ENCODE measurements at regions not wholly inside any gene's neighbourhood (a gene's known extent, or its start where the extent isn't known, plus 50 kb on each side); places are given as distances from the start of the nearest gene placed in this dataset.

DNA sequence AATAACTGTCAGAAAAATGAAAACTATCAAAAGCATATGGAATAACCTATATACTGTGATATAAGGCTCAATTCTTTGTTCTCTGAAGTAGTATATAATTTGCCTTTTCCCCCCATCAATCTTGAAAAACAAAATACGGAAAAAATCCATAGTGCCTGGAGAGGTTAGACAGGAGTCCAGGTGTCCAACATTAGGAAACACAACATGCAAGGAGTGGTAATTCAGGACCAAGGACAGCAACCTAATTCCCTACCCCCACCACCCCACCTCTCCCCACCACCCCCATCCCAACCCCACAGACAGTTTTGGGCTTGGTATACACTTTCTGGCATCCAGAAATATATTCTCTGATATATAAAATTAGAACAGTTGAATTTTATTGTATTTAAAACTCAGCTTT is 55.1 kb upstream of the SLC25A26 start:
- no peak for DNase-seq (ENCODE audit: low read depth, low spot score)

DNA sequence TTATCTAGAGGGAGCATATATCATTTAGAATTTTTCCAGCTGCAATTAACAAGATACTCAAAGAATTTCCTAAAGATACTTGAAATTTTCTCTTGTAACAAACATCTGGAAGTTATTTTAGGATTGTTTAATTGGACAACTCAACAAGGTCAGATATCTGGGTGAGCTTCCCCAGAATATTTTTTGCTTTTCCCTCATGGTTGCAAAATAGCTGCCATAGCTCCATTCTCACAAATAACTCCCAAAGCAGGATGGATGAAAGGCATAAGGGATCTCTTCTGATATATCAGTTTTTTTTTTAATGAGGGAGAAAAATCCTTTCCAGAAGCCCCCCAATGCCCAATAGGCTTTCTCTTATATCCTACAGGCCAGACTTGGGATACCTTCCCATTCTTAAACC is 56.6 kb upstream of the SLC25A26 start:
- DNase-seq (ENCODE audit: low read depth, low spot score), result no peak

DNA sequence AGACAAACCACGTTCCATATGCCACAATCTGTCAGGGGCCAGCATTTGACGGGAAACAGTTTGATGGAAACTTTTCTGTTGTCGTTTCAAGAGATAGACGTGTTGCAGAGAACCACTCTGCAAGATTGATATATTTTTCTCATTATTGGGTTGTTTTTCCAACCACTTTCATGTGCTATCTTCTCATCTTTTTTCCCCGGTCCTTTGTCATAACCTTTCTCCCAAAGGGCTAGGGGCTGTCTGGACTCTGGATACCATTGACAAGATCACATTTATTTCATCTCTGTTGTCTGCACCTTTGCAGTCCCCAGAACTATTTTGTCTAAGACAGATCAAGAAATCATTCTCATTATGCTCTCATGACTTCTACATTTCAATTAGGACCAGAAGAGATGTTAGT is 57.6 kb upstream of the SLC25A26 start:
- DNase-seq (ENCODE audit: low read depth, low spot score), result no peak

DNA sequence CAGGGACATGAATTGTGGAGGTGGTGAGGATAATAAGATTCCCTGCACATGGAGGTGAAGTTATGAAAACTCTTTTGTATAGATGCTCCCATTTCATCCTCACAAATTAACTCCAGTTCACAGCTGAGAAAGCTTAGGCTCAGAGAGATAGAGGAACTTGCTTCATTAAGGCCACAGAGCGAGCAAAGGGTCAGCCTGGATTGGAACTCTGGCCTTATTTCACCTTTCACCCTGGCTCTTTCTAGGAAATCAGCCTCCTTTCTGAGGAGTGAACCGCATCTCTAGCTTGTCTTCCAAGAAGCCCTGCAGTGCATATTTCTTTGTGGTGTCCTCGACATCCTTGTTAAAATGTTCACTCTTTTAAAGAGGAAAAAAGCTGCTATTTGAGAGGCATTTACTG is 58.0 kb upstream of the SLC25A26 start:
- no peak for DNase-seq (ENCODE audit: low read depth, low spot score)

DNA sequence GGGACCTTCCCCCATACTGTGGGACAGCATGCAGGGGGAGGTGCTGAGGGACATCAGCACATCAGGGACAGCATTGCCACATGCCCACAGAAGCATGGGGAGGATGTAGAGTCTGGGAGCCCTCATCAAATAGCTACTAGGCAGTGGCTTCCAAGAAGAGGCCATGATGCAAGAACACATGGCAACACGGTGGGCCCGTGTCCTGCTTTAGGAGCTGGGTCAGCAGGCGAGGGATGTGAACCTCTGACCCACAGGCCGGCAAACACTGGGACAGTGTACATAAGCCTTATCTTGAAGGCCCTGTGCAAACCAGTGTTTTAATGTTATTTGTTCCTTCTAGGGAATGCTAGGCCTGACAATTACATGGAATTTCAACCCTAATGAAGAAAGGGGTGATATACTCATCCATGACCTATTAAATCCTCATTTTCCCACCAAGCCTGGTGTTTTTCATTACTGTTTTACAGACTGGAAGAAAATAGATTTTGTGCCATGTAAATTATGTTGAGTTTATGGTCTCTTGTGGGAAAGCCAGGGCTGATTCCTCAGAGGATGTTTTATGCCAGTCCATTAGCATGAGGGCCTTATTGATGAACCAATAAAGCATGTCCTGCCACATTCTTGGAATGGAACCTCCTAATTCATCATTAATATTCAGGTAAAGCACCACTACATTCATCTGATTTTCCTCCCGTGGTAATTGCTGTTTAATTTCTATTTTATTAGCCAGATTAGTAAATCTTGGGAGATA is 61.7 kb upstream of the SLC25A26 start:
- no peak for DNase-seq (ENCODE audit: low read depth, low spot score)

DNA sequence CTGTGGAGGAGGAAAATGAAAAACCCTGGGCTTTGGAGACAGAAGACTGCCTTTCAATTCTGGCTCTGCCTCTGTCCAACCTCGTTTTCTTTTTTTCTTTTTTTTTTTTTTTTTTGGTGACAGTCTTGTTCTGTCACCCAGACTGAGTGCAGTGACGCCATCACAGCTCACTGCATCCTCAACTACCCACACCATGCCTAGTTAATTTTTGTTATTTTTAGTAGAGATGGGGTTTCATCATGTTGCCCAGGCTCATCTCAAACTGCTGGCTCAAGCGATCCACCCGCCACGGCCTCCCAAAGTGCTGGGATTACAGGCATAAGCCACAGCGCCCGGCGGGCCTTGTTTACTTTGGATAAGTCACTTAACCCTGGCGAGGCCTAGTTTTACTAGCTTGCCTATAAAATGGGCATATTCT is 66.3 kb upstream of the SLC25A26 start:
- DNase-seq (ENCODE audit: low read depth, low spot score), result no peak

DNA sequence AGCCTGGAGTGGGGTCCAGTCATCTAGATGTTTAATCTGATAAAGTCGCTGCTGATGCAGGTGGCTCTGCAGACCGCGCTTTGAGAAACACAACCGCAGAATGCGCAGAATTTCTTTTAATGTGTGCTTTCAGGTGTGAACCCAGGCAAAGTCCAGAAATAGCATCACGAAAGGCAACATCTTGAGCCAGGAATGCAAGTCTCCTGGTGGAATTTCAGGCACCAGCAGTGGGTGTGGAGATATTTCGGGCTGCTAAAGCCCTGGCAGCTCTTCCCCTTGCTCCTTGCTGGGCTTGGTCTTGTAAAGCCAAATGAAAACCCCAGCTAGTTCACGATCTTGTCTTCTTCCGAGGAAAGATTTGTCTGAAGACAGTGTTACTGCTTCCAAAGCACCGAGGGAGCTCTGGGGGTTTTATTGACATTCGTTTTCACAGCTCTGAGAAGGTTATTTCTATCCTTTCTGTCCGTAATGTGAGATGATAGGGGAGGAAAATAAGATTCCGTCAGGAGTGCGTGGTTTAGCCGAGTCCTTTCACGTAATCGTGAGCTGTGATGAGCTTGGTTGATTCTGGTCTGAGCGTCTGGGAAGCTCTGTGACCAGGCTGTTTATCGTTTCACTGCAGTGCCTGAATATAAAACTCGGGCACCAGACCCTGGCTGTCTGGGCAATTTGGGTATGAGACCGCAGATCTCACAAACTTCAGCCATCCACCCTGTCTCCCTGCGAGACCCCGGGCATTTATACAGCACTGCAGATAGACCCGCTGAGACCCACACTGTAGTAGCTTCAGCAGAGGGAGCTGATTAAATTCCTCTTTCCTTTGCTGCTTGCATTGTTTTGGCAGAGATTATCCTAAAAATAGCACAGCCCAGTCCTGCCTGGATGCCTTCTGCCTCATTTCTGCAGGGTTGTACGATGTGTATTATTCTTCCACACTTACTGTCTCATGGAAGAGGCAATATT is 67.0 kb upstream of the SLC25A26 start:
- DNase-seq (ENCODE audit: low read depth, low spot score), result no peak

DNA sequence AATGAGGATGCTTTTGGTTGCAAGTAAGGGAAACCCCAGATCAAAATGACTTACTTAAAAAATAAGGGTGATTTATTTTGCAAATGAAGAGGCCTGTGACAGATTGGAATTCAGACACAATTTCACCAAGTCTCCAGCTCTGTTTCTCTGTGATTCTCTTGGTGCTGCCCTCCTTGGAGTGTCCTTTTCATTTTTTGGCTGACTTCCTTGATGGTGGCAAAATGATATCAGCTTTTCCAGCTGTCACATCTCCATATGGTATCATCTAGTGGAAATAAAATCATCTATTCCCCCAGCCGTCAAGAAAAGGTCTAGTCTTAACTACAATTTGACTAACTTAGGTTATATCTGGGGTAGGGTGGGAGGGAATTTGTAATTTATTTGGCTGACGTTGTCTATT is 68.5 kb upstream of the SLC25A26 start:
- DNase-seq (ENCODE audit: low read depth, low spot score), result no peak

DNA sequence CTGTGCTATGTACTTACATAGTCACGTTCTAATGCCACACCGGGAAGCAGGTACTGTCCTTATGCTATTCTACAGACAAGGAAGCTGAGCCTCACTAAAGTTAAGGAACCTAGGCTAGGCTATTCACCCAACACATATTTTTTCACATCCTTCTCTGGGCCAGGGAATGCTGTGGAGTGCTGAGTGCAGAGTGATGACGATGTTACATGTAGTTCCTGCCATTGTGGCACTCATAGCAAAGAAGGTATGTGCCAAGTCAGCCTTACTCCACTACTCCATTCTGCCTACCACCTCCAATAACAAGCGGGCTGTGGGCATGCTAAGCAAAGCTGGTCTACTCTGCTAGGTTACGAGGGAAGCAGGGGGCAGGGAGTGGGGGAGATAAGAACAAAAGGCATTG is 69.8 kb upstream of the SLC25A26 start:
- no peak for DNase-seq (ENCODE audit: low read depth, low spot score)

DNA sequence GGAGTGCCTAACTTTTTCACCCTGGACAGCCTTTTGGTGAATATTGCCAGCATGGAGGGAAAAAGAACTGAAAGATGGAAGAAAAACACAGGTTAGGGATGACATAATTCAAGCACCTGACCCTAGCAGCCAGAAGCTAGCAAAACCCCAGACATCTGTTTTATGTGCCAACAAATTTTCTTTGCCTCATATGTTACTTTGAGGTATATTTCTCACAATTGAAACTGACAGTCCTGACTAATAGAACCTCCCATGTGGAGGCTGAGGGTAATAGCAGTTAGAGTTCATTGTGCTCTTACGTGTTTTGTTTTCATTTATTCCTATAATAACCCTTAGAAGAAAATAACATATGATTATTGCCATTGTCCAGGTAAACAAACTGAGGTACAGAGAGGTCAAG is 71.5 kb upstream of the SLC25A26 start:
- no peak for DNase-seq (ENCODE audit: low read depth, low spot score)

DNA sequence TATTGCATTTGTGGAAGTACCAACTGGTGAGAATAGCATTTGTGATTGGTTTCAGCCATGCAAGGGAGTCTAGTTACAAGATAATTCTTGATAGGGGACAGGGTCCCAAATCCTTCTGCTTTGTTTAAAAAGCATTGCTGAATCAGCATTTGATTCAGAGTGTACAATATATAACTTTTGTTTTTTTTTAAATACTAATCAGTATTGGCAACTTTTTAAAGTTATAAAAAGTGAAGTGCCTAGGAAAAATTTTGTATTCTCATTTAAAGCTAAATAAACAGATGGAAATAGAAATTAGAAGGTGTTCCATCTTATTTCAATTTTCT is 75.4 kb upstream of the SLC25A26 start:
- no peak for DNase-seq (ENCODE audit: low read depth, low spot score)

DNA sequence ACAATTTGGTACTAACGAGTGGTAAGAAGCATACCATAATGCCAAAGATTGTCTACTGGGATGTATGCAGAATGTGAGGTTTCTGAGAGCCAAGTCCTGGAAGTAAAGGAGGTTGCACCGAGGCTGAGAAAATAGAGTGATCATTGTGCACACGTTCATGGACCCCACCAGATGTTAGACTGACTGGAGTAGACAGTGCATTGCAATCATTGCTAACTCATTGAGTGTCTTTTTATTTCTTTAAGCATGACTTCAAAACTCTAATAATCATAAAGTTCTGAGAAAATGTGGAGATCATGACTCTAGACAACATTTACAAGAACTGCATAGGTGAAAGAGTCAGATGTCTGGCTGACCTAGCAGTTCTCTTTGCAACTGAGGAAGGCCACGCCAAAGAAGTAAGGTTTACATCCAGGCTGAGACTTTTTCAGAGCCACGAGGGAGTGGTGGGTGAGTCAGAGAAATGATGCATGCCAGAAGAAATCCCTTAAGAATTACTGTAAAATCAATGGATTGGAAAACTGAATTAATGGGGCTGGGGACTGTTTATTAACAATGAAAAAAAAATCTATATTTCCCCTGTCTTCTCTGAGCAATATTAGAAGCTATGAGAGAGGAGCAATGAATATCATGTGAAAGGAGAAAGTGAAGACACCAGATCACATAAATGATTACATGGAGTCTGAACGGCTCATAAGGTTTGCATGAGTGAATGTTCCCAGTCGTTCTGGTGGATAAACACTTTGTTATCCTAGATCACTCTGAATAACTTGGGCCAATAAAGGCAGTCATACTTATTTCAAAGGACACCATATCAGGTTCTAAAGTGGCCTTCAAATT is 76.0 kb upstream of the SLC25A26 start:
- no peak for DNase-seq (ENCODE audit: low read depth, low spot score)

DNA sequence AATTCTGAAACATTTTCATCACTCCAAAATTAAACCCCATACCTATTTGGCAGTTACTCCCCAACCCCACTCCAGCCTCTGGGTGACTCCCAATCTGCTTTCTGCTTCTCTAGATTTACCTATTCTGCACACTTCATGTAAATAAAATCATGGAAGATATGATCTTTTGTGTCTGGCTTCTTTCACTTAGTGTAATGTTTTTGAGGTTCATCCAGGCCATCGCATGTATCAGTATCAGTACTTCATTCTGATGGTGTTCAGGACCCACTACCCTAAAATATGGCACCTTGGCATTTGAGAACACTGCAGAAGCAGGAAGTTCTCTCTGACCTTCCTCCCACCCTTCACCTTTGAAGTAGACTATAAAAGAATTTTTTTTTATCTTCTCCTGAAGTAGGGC is 78.7 kb upstream of the SLC25A26 start:
- no peak for DNase-seq (ENCODE audit: low read depth, low spot score)

DNA sequence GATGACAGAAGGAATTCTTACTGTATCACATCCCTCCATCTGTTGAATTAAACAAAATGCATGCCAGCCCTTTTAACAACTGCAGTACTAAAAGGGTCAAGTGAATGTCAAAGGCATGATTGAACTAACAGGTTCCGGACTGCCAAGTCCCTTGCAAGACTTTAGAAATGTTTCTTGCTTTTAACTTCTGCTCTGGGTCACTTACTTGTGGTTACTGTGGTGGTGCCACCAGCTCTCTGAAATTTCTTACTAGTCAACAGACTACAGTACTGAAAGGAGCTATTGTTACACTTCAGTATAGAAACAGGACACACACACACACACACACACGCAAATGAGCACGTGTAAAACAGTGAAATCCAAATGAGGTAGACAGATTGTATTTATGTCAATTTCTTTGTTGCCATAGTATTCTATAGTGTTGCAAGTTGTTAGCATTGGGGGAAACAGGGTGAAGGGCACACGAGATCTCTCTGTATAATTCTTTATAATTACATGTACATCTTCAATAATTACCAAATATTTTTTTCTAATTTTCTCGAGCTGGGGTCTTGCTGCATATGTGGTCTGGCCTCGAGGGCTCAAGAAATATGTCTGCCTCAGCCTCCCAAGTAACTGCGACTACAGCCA is 79.9 kb upstream of the SLC25A26 start:
- DNase-seq (ENCODE audit: low read depth, low spot score), result no peak

DNA sequence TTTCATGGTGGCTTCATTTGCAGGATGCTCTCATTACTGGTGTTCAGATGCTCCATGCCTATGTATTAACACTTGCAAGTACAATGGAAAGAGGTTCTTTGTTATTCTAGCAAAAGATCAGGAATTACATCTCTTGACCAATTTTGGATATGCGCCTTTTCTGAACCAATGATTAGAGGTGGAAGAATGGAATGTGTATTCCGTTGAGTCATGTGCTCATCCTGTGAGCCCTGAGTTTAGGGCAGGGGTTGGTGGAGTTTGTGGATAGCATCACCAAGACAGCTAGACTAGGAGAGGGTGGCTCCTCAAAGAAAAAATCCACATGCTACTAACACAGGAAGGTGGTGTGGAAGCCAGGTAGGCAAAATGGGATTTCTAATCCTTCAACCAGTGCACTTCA is 80.7 kb upstream of the SLC25A26 start:
- DNase-seq (ENCODE audit: low read depth, low spot score), result no peak

DNA sequence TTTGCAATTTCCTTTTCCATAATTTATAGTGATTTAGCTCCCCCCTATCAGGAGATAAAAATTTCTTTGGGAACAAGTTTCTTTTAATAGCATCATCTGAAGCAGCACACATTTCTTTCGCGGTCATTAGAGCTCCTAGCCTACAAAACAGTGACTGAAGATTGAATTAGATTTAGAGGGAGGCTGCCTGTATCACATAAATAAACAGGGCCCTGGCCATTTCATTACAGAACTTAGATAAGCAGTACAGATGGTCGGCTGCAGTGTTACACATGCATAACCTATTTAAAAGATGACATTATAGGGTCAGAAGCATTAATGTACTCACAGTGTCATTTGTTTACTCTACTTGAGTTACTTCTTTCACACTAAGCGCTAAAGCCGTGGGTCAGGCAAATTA is 81.4 kb upstream of the SLC25A26 start:
- DNase-seq (ENCODE audit: low read depth, low spot score), result no peak

DNA sequence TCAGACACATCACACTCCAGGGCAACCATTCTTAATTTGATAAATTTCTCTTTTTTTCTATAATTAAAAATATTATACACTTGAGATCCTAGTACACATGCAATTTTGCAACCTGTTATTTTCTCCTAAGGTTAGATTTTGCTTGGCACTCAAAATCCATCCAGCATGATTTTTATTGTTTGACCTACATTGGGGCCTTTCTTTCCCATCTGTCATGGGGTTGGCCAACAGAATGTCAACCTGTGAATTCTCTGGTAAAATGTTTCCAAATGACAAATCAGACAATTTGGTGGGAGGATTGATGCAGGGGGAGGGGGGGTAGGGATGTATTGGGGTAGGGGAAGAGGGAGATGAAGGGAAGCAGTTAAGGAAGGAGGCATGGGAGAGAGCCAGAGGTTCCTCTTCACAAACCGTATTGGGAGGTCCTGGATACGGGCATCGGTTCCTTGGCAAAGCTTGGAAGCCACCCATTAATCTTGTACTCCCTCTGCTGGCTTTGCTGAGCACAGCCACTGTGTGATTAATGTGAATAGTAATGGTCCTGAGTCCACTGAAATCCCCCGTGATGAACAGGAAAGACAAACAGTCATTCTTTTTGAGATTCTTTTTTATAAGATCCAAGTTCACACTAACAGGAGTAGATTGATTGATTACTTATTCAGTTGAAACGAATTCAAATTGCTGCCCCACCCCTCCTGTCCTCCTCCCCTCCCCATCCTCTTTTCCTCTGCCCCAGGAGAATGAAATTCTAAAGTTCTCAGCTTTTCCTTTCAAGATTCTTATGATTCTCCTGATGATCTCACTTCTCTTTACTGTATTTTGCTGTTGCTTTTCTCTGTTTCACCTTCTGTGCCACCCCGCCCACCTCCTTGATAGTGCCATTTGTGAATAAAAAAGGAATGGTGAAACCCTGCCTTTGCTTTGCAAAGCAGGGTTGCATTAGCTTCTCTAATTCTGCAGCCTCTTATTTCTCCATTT is 82.2 kb upstream of the SLC25A26 start:
- DNase-seq (ENCODE audit: low read depth, low spot score), result no peak

DNA sequence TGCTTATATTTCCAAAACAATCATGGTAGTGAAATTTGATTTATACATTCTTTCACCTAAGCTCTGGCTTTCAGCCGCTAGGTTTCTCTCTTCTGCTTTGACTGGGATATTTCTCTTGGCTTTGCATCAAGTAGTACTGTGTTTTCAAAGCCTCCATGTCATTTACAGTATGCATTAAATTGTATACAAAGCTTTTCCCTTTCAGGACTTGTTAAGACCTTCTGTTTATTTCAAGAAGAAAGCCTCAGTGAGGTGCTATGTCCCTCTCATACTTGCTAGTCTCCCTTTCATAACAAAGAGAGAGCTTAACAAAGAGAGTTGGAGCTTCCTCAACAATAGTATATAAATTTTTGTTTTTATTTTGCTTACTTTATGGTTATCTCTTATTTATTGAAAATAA is 84.2 kb upstream of the SLC25A26 start:
- no peak for DNase-seq (ENCODE audit: low read depth, low spot score)

DNA sequence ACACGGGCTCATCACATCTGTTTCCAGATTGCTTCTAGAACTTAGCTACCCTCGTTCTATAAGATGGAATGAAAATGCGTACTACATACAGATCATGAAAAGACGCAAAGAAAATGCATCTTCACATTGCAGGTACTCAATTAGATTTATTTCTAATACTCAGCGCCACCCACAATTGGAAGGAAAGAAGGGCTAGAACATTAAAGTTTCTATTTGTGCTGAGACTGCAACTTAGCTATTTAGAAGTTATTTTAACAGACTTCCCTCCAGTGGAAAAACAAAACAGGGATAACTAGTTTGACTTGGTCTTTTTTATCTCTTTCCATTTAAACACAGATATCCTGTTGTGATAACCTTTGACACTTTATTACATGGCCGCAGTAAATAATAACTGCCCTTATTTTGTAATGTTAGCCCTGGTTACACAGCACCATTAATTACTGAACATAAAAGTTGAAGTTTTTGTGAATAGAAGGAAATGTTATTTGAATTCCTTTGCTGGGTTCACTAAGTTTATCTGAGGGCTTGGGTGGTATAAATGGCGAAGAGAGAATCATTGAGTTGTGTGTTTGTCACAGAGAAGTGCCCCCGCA is 86.9 kb upstream of the SLC25A26 start:
- no peak for DNase-seq (ENCODE audit: low read depth, low spot score)

Data from smooth muscle cell of the brain vasculature (primary cell).